Neural progenitor cell (in vitro differentiated cells): ENCODE measurements at regions not wholly inside any gene's neighbourhood (a gene's known extent, or its start where the extent isn't known, plus 50 kb on each side); places are given as distances from the start of the nearest gene placed in this dataset.

Experiments used
- DNase-seq: peaks from one replicate; pipeline ENCODE4 v3.0.0-alpha.2; 2016; ENCODE audit warnings: low spot score
- H2AFZ ChIP-seq: fragments of 200-600 bp; sonication (generic); replicated peaks from 2 replicates; pipeline ENCODE4 v1.6.1; 2016; ENCODE audit warnings: antibody characterized with exemption
- H3F3A ChIP-seq: fragments of 200-600 bp; sonication (generic); 2 replicates; pipeline ENCODE4 v1.6.1; 2016; ENCODE audit warnings: antibody characterized with exemption, low read depth
- H3K27ac ChIP-seq: fragments of 200-600 bp; sonication (generic); 2 replicates; pipeline ENCODE4 v1.5.1; 2016; ENCODE audit warnings: mild to moderate bottlenecking
- H3K27me3 ChIP-seq: fragments of 200-600 bp; sonication (generic); 2 replicates; pipeline ENCODE4 v1.6.1; 2016; ENCODE audit warnings: mild to moderate bottlenecking, moderate library complexity
- H3K36me3 ChIP-seq: fragments of 200-600 bp; sonication (generic); 2 replicates; pipeline ENCODE4 v1.5.1; 2016
- H3K4me1 ChIP-seq: fragments of 200-600 bp; sonication (generic); 2 replicates; pipeline ENCODE4 v1.6.1; 2016; ENCODE audit warnings: mixed run types
- H3K4me2 ChIP-seq: fragments of 200-600 bp; sonication (generic); 2 replicates; pipeline ENCODE4 v1.6.1; 2016
- H3K4me3 ChIP-seq: fragments of 200-600 bp; sonication (generic); 2 replicates; pipeline ENCODE4 v1.5.1; 2016
- H3K79me2 ChIP-seq: fragments of 200-600 bp; sonication (generic); 2 replicates; pipeline ENCODE4 v1.6.1; 2016; ENCODE audit warnings: low read depth
- H3K9ac ChIP-seq: fragments of 200-600 bp; sonication (generic); 2 replicates; pipeline ENCODE4 v1.6.1; 2016
- H3K9me3 ChIP-seq: fragments of 200-600 bp; sonication (generic); 2 replicates; pipeline ENCODE4 v1.5.1; 2016; ENCODE audit warnings: low read depth
- H4K20me1 ChIP-seq: fragments of 200-600 bp; sonication (generic); 2 replicates; pipeline ENCODE4 v1.6.1; 2016; ENCODE audit warnings: low read depth
- H3K27ac Mint-ChIP-seq: 3 replicates; pipeline ENCODE4 v1.8.0; 2021; ENCODE audit warnings: mixed read lengths
- H3K27me3 Mint-ChIP-seq: 2 replicates; pipeline ENCODE4 v1.8.0; 2022; ENCODE audit warnings: low read depth, mild to moderate bottlenecking, inconsistent platforms, moderate library complexity, mixed read lengths; ENCODE audit not compliant: insufficient read depth
- H3K36me3 Mint-ChIP-seq: 3 replicates; pipeline ENCODE4 v1.8.0; 2021; ENCODE audit warnings: mixed read lengths
- H3K4me1 Mint-ChIP-seq: 3 replicates; pipeline ENCODE4 v1.8.0; 2021; ENCODE audit warnings: mixed read lengths
- H3K4me3 Mint-ChIP-seq: 3 replicates; pipeline ENCODE4 v1.8.0; 2021; ENCODE audit warnings: mild to moderate bottlenecking, moderate library complexity, mixed read lengths
- H3K9me3 Mint-ChIP-seq: 3 replicates; pipeline ENCODE4 v1.8.0; 2020; ENCODE audit warnings: mixed read lengths
- EZH2 ChIP-seq: fragments of 200-600 bp; sonication (generic); IDR thresholded peaks from 2 replicates; pipeline ENCODE4 v1.6.1; 2017; ENCODE audit warnings: antibody characterized with exemption, mild to moderate bottlenecking, moderate library complexity
- EZH2phosphoT487 ChIP-seq: fragments of 200-600 bp; sonication (generic); IDR thresholded peaks from 2 replicates; pipeline ENCODE4 v1.6.1; 2017; ENCODE audit warnings: antibody characterized with exemption
- TF ChIP-seq, protein P1 (sequence below): fragments of 200-600 bp; sonication (generic); IDR thresholded peaks from 2 replicates; pipeline ENCODE4 v1.5.1; 2017; ENCODE audit warnings: antibody characterized with exemption, mild to moderate bottlenecking

DNA sequence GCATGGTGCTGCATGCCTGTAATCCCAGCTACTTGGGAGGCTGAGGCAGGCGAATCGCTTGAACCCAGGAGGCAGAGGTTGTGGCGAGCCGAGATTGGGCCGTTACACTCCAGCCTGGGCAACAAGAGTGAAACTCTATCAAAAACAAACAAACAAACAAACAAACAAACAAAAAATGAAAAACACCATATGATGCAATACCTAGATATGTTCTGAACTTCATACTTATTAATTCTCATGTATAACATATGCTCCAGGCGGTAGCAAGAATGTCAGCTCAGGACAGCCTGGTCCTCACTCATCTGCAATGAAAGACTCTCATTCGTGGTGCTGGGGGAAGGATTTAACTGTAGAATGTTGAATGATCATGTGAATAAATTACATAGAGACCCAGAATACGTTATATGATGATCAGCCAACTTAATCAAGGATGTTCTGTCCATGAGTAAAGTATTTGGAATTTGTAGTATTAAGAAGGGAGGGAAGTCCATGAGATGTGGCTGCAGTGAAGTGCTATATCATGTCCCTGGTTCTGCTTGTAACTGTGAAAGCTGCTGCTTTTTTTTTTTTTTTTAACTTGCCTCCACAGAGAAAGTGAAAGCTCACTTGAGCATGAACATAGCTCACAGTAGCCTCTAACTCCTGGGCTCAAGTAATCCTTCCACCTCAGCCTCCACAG lies 206.8 kb downstream of the UQCRFS1 start:
- Histone ChIP-seq H3K36me3 (no peaks in the 10 kb centered on the region), H2AFZ (no peak overlapping the region), H3F3A (peaks cover 39% of the 10 kb centered on the region), H3K4me3 (no peak overlapping the region), H3K4me2 (no peak overlapping the region), H3K27ac (no peak overlapping the region), H3K4me1 (peaks cover 32% of the 10 kb centered on the region), H3K27me3 (no peaks in the 10 kb centered on the region), H3K79me2 (no peaks in the 10 kb centered on the region), H4K20me1 (no peaks in the 10 kb centered on the region), H3K9ac (no peak overlapping the region), H3K9me3 (no peaks in the 10 kb centered on the region)
- H3K9me3 Mint-ChIP-seq = no peaks in the 10 kb centered on the region
- peaks cover 30% of the 10 kb centered on the region for H3K4me1 Mint-ChIP-seq
- no peak for TF ChIP-seq EZH2phosphoT487
- TF ChIP-seq EZH2 = no peak
- TF ChIP-seq, protein P1, sequence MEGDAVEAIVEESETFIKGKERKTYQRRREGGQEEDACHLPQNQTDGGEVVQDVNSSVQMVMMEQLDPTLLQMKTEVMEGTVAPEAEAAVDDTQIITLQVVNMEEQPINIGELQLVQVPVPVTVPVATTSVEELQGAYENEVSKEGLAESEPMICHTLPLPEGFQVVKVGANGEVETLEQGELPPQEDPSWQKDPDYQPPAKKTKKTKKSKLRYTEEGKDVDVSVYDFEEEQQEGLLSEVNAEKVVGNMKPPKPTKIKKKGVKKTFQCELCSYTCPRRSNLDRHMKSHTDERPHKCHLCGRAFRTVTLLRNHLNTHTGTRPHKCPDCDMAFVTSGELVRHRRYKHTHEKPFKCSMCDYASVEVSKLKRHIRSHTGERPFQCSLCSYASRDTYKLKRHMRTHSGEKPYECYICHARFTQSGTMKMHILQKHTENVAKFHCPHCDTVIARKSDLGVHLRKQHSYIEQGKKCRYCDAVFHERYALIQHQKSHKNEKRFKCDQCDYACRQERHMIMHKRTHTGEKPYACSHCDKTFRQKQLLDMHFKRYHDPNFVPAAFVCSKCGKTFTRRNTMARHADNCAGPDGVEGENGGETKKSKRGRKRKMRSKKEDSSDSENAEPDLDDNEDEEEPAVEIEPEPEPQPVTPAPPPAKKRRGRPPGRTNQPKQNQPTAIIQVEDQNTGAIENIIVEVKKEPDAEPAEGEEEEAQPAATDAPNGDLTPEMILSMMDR = no peak
- H3K27ac Mint-ChIP-seq = no peak overlapping the region
- no peak overlapping the region for H3K4me3 Mint-ChIP-seq
- H3K36me3 Mint-ChIP-seq = no peaks in the 10 kb centered on the region
- peaks cover 26% of the 10 kb centered on the region for H3K27me3 Mint-ChIP-seq
- no peak for DNase-seq

DNA sequence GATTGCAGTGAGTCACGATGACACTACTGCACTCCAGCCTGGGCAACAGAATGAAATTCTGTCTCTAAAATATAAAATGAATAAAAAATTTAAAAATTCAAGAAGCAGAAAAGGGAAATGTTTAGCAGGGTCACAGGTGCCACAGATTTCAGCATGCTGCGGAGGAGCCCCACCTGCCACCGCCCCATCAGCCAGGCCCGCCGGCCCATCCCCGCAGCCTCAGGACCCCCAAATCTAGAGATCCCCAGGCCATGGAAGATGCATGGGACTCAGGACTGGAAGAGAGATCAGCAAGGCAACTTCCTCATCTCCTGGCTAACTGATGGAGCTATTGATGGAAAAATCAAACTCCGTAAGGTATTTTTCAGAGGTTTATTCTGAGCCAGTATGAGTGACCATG lies 208.2 kb downstream of the UQCRFS1 start:
- H3K27me3 ChIP-seq = no peaks in the 10 kb centered on the region
- H3K36me3 Mint-ChIP-seq = no peaks in the 10 kb centered on the region
- H3K4me1 Mint-ChIP-seq = peaks cover 28% of the 10 kb centered on the region

GRCh38 chr19:29003641-29004409 lies 209.1 kb downstream of the UQCRFS1 start:
- Mint-ChIP-seq H3K36me3 (no peaks in the 10 kb centered on the region), H3K27ac (peak overlapping the region; percentile 63), H3K27me3 (peaks cover 15% of the 10 kb centered on the region), H3K4me3 (no peak overlapping the region), H3K9me3 (peaks cover 2% of the 10 kb centered on the region), H3K4me1 (peaks cover 28% of the 10 kb centered on the region)
- Histone ChIP-seq H4K20me1 (no peaks in the 10 kb centered on the region), H3F3A (peaks cover 39% of the 10 kb centered on the region), H3K27ac (no peak overlapping the region), H3K9me3 (no peaks in the 10 kb centered on the region), H3K9ac (no peak overlapping the region), H3K36me3 (no peaks in the 10 kb centered on the region), H3K4me1 (peaks cover 32% of the 10 kb centered on the region), H3K79me2 (no peaks in the 10 kb centered on the region), H3K4me2 (peak overlapping the region; percentile 49), H2AFZ (no peak overlapping the region), H3K27me3 (no peaks in the 10 kb centered on the region), H3K4me3 (no peak overlapping the region)
- TF ChIP-seq, protein P1 = no peak
- no peak for TF ChIP-seq EZH2
- TF ChIP-seq EZH2phosphoT487 = no peak
- peak; percentile 60 for DNase-seq

More for the DNA sequence above, 208.2 kb downstream of the UQCRFS1 start:
- no peaks in the 10 kb centered on the region for H3K9me3 Mint-ChIP-seq
- peaks cover 39% of the 10 kb centered on the region for H3F3A ChIP-seq
- H3K4me3 Mint-ChIP-seq = no peak overlapping the region
- peaks cover 32% of the 10 kb centered on the region for H3K4me1 ChIP-seq
- H3K27me3 Mint-ChIP-seq = peaks cover 18% of the 10 kb centered on the region
- no peak for TF ChIP-seq EZH2phosphoT487
- TF ChIP-seq, protein P1 = no peak
- no peak for TF ChIP-seq EZH2
- H3K27ac ChIP-seq = no peak overlapping the region
- no peaks in the 10 kb centered on the region for H3K36me3 ChIP-seq
- H3K27ac Mint-ChIP-seq = no peak overlapping the region
- no peak overlapping the region for H3K9ac ChIP-seq
- H3K4me2 ChIP-seq = no peak overlapping the region
- H4K20me1 ChIP-seq = no peaks in the 10 kb centered on the region
- no peaks in the 10 kb centered on the region for H3K9me3 ChIP-seq
- no peak overlapping the region for H2AFZ ChIP-seq
- no peaks in the 10 kb centered on the region for H3K79me2 ChIP-seq
- no peak overlapping the region for H3K4me3 ChIP-seq
- DNase-seq = no peak
